ENCODE measurements at regions not wholly inside any gene's neighbourhood (a gene's known extent, or its start where the extent isn't known, plus 50 kb on each side); places are given as distances from the start of the nearest gene placed in this dataset.

DNA sequence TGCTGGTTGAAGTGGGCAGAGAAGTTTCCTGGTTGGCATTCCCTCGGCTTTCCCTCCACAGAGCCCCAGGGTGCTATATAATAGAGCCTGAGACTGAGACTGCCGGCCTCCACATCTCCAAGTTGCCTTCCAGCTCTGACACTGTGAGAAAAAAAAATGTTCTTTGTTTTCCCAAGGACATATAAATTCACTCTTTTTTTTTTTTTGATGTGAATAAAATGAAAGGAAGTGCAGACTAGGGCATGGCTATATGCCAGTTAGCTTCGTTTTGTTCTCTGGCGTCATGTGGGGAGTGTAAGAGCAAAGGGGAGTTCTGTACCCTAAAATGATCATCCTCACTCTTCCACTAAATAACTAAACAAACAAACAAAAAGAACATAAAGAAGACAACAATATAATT is 101.6 kb downstream of the TNFSF18 start:
- H3K4me3 ChIP-seq = no peak overlapping the region
- H3K9me3 ChIP-seq = no peaks in the 10 kb centered on the region
- no peak for DNase-seq
- H3K36me3 ChIP-seq = no peaks in the 10 kb centered on the region
- H3K27me3 ChIP-seq = no peaks in the 10 kb centered on the region
- no peak overlapping the region for H3K27ac ChIP-seq
- no peaks in the 10 kb centered on the region for H3K4me1 ChIP-seq
- intact Hi-C loops (cut with DNase I; ENCODE audit: low total_unique reads) = no loop called here
- TF ChIP-seq, protein P1, sequence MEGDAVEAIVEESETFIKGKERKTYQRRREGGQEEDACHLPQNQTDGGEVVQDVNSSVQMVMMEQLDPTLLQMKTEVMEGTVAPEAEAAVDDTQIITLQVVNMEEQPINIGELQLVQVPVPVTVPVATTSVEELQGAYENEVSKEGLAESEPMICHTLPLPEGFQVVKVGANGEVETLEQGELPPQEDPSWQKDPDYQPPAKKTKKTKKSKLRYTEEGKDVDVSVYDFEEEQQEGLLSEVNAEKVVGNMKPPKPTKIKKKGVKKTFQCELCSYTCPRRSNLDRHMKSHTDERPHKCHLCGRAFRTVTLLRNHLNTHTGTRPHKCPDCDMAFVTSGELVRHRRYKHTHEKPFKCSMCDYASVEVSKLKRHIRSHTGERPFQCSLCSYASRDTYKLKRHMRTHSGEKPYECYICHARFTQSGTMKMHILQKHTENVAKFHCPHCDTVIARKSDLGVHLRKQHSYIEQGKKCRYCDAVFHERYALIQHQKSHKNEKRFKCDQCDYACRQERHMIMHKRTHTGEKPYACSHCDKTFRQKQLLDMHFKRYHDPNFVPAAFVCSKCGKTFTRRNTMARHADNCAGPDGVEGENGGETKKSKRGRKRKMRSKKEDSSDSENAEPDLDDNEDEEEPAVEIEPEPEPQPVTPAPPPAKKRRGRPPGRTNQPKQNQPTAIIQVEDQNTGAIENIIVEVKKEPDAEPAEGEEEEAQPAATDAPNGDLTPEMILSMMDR (IDR thresholded peaks at IDR 0.05) = no peak
- no peak for TF ChIP-seq POLR2A (IDR thresholded peaks at IDR 0.05)

DNA sequence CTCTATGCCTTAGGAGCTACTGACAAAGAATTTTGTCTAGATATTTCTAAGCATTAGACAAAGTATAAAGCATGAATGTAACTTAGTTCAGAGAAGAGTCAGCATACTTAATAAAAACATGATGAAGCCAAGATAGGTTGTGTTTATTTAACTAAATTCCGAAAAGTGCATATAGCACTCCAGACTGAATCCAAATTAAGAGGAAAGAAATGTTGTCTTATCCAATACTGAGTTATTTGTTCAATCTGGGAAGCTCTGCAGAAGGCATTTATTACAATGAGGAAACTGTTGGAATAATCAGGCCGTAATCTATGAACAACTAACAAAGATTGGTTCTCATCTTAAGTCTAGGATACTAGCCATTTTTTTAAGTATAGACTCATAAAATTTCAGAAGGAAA is 100.2 kb downstream of the TNFSF18 start:
- H3K27me3 ChIP-seq = no peaks in the 10 kb centered on the region
- no peak overlapping the region for H3K27ac ChIP-seq
- H3K4me3 ChIP-seq = no peak overlapping the region
- H3K4me1 ChIP-seq = no peaks in the 10 kb centered on the region
- TF ChIP-seq, protein P1 (IDR thresholded peaks at IDR 0.05) = no peak
- no peak for TF ChIP-seq POLR2A (IDR thresholded peaks at IDR 0.05)
- no peak for DNase-seq
- H3K36me3 ChIP-seq = no peaks in the 10 kb centered on the region
- no peaks in the 10 kb centered on the region for H3K9me3 ChIP-seq
- intact Hi-C loops (cut with DNase I; ENCODE audit: low total_unique reads) = no loop called here

DNA sequence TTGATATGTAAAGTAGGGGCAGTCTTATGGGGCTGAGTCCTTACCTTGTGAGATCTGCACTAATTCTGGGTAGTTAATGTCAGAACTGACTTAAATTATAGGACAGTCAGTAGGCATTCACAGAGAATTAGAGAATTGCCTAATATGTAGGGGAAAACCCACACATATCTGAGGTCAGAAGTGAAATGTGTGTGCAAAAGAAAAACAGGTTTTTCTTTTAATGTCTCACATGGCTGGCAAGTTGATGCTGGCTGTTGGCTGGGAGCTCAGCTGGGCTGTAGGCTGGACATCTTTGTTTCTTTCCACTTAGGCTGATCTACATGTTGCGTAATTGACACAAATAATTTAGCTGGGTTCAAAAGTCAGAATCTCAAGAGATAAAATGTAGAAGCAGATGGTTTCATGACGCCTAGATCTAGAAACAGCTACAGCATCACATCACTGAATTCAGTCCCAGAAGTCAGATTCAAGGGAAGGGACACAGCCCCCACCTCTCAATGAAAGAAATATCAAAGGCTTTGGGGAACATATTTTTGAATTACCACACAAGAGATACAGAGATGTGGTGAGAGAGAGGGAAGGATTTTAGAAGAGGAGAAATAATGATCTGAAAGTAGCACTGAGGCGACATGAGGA is 98.9 kb downstream of the TNFSF18 start:
- Histone ChIP-seq H3K27me3 (no peaks in the 10 kb centered on the region), H3K27ac (no peak overlapping the region), H3K4me3 (no peak overlapping the region), H3K4me1 (no peaks in the 10 kb centered on the region), H3K36me3 (no peaks in the 10 kb centered on the region), H3K9me3 (no peaks in the 10 kb centered on the region)
- no peak for DNase-seq
- intact Hi-C loops (cut with DNase I; ENCODE audit: low total_unique reads) = no loop called here
- TF ChIP-seq POLR2A (IDR thresholded peaks at IDR 0.05) = no peak
- TF ChIP-seq, protein P1 (IDR thresholded peaks at IDR 0.05) = no peak

DNA sequence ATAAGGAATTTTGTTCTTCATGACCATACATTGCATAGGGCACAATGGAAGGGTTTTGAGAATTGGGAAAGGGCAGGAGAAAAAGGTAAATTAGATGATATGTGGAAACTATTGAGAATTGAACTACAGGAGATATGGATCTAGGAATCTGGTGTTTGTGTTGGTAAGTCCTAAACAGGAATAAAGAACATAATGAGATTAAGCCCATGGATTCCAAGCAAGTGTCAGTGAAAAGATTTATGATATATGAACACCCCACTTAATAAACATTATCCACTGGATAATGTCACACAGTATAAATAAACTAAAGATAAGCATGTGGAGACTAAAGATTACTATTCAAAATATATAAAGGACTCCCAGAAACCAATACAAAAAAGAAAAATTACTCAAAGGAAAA is 98.2 kb downstream of the TNFSF18 start:
- no peak for TF ChIP-seq POLR2A (IDR thresholded peaks at IDR 0.05)
- TF ChIP-seq, protein P1 (IDR thresholded peaks at IDR 0.05) = no peak
- no peaks in the 10 kb centered on the region for H3K9me3 ChIP-seq
- H3K36me3 ChIP-seq = no peaks in the 10 kb centered on the region
- DNase-seq = no peak
- intact Hi-C loops (cut with DNase I; ENCODE audit: low total_unique reads) = no loop called here
- no peaks in the 10 kb centered on the region for H3K27me3 ChIP-seq
- H3K4me1 ChIP-seq = no peaks in the 10 kb centered on the region
- H3K4me3 ChIP-seq = no peak overlapping the region
- no peak overlapping the region for H3K27ac ChIP-seq

DNA sequence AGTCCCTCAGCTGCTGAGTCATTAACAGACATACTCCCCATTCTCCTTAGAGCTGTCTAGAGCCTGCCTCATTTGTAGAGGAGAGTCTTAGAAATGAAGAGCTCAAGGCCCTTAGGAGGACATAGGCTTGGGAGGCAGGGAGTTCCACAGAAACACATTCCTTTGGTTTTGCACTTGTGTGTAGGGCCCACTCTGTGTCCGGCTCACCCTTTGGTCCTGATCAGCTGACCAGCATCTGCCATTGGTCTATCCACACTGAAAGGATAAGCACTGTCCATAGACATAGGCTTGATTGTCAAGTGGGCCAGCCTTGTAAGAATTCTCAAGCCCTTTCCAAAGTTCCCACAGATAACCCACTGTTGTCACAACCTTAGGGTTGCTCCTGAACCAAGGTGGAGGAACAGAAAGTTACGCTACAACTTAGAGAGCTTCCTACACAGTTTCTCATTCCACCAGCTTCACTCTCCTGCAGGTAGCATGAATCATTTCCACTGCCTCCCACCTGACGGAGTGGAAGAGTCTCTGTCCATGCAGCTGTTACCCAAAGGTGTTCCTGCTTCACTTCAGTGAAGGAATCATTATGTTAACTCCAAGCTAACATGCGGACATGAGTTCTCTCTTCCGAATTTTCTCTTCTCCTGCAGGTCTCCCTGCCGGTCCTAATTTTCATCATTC is 96.1 kb downstream of the TNFSF18 start:
- no peaks in the 10 kb centered on the region for H3K36me3 ChIP-seq
- TF ChIP-seq, protein P1 (IDR thresholded peaks at IDR 0.05) = no peak
- TF ChIP-seq POLR2A (IDR thresholded peaks at IDR 0.05) = no peak
- H3K4me3 ChIP-seq = no peak overlapping the region
- intact Hi-C loops (cut with DNase I; ENCODE audit: low total_unique reads) = no loop called here
- no peaks in the 10 kb centered on the region for H3K4me1 ChIP-seq
- H3K27ac ChIP-seq = no peak overlapping the region
- DNase-seq = no peak
- no peaks in the 10 kb centered on the region for H3K9me3 ChIP-seq
- no peaks in the 10 kb centered on the region for H3K27me3 ChIP-seq

All from uterus (tissue), 3 donors.